DOHH2 (cell line): ENCODE measurements at regions not wholly inside any gene's neighbourhood (a gene's known extent, or its start where the extent isn't known, plus 50 kb on each side); places are given as distances from the start of the nearest gene placed in this dataset.

ENCODE experiments used
- CTCF ChIP-seq: fragments of 200-600 bp; sonication (generic); IDR thresholded peaks from one replicate; pipeline ENCODE4 v1.5.1; 2014; ENCODE audit warnings: antibody characterized with exemption, mild to moderate bottlenecking, low read depth, low read length; ENCODE audit not compliant: poor library complexity, severe bottlenecking
- EZH2phosphoT487 ChIP-seq: fragments of 200-600 bp; sonication (generic); IDR thresholded peaks from 2 replicates; pipeline ENCODE4 v1.6.1; 2017; ENCODE audit warnings: borderline replicate concordance, mild to moderate bottlenecking, antibody characterized with exemption, low read length, moderate library complexity, mixed read lengths

DNA sequence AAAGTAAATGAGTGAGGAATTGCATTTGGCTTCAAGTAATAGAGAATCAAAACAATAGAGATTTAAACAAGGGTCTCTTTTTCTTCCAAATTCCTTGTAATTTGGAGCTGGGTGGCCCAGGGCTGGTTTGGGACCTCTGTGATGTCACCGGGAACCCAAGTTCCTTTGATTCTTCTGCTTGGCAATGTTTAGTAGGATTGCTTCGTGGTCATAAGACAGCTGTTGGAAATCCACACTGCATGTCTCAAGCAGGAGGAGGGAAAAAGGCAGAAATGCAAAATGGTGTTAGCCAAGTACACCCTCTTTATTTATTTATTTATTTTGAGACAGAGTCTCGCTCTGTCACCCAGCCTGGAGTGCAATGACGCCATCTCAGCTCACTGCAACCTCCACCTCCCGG lies 72.6 kb upstream of the IL12B start:
- TF ChIP-seq CTCF (no peak), EZH2phosphoT487 (no peak)
